Ishikawa (cell line): ENCODE measurements at regions not wholly inside any gene's neighbourhood (a gene's known extent, or its start where the extent isn't known, plus 50 kb on each side); places are given as distances from the start of the nearest gene placed in this dataset.

Experiments used
- CEBPB ChIP-seq: IDR thresholded peaks from 2 replicates; pipeline ENCODE4 v1.6.1; 2012
- CREB1 ChIP-seq: IDR thresholded peaks from 2 replicates; pipeline ENCODE4 v1.6.1; 2012; ENCODE audit warnings: low read depth
- EGR1 ChIP-seq: IDR thresholded peaks from 2 replicates; pipeline ENCODE4 v1.6.1; 2012
- EP300 ChIP-seq: IDR thresholded peaks from 2 replicates; pipeline ENCODE4 v1.6.1; 2012; ENCODE audit warnings: borderline replicate concordance
- FOXM1 ChIP-seq: IDR thresholded peaks from 2 replicates; pipeline ENCODE4 v1.6.1; 2012; ENCODE audit warnings: low read depth, borderline replicate concordance
- MAX ChIP-seq: IDR thresholded peaks from 2 replicates; pipeline ENCODE4 v1.6.1; 2012
- NFIC ChIP-seq: IDR thresholded peaks from 2 replicates; pipeline ENCODE4 v1.6.1; 2012
- RAD21 ChIP-seq: IDR thresholded peaks from 2 replicates; pipeline ENCODE4 v1.6.1; 2012; ENCODE audit warnings: low read depth
- REST ChIP-seq: IDR thresholded peaks from 2 replicates; pipeline ENCODE4 v1.6.1; 2012; ENCODE audit warnings: low read depth, mild to moderate bottlenecking
- TAF1 ChIP-seq: IDR thresholded peaks from 2 replicates; pipeline ENCODE4 v1.6.1; 2012; ENCODE audit warnings: low read depth, mild to moderate bottlenecking
- TCF12 ChIP-seq: IDR thresholded peaks from 2 replicates; pipeline ENCODE4 v1.6.1; 2012; ENCODE audit warnings: low read depth
- TEAD4 ChIP-seq: IDR thresholded peaks from 2 replicates; pipeline ENCODE4 v1.6.1; 2012
- USF1 ChIP-seq: IDR thresholded peaks from 2 replicates; pipeline ENCODE4 v1.6.1; 2012
- YY1 ChIP-seq: IDR thresholded peaks from 2 replicates; pipeline ENCODE4 v1.6.1; 2012; ENCODE audit warnings: low read depth
- ZBTB7A ChIP-seq: IDR thresholded peaks from 2 replicates; pipeline ENCODE4 v1.6.1; 2012; ENCODE audit warnings: low read depth

- no peak for TF ChIP-seq TEAD4
- no peak for TF ChIP-seq MAX
- no peak for TF ChIP-seq RAD21
- TF ChIP-seq ZBTB7A: no peak
- TF ChIP-seq FOXM1: no peak
- TF ChIP-seq YY1: no peak
- no peak for TF ChIP-seq EGR1
- TF ChIP-seq TAF1: no peak
- TF ChIP-seq EP300: no peak
- no peak for TF ChIP-seq REST
- TF ChIP-seq CREB1: no peak
- TF ChIP-seq USF1: no peak
- TF ChIP-seq CEBPB: no peak
- TF ChIP-seq TCF12: no peak
- TF ChIP-seq NFIC: no peak
These were observed 1943.7 kb downstream of the NCAM2 start for GRCh38 chr21:22941779-22942490.

- TF ChIP-seq TCF12 (no peak), TEAD4 (no peak), EGR1 (no peak), FOXM1 (no peak), EP300 (no peak), ZBTB7A (no peak), CREB1 (no peak), REST (no peak), NFIC (no peak), MAX (no peak), TAF1 (no peak), USF1 (no peak)
These were observed 1957.3 kb downstream of the NCAM2 start for GRCh38 chr21:22955559-22955958.

- TF ChIP-seq TEAD4: no peak
- TF ChIP-seq ZBTB7A: no peak
- TF ChIP-seq EP300: no peak
- TF ChIP-seq RAD21: no peak
- TF ChIP-seq YY1: no peak
- no peak for TF ChIP-seq TAF1
- no peak for TF ChIP-seq CEBPB
- TF ChIP-seq REST: no peak
- TF ChIP-seq TCF12: no peak
- TF ChIP-seq MAX: no peak
- no peak for TF ChIP-seq CREB1
- no peak for TF ChIP-seq NFIC
These were observed 1963.0 kb downstream of the NCAM2 start for GRCh38 chr21:22961258-22961657.
